Activated CD4-positive, alpha-beta T cell treated with anti-CD3 and anti-CD28 coated beads for 36 hours (primary cell): ENCODE measurements at regions not wholly inside any gene's neighbourhood (a gene's known extent, or its start where the extent isn't known, plus 50 kb on each side); places are given as distances from the start of the nearest gene placed in this dataset.
A peak's percentile ranks its signal among the peaks of the same experiment; 100 is the strongest.
"Not testable (repeated sequence)": the region's sequence is repeated elsewhere in the genome, so short reads cannot be mapped to it uniquely, and the experiment has no call there.

ENCODE experiments used
- ATAC-seq: fragments of 200-7000 bp; cut with Tn5 transposase; one replicate; pipeline ENCODE4 v1.10.0; 2021; ENCODE audit warnings: mild to moderate bottlenecking, moderate library complexity
- CTCF ChIA-PET: fragments of 350-600 bp; sonication (Branson Sonifier 250); formaldehyde crosslinking; loops from one replicate; lab custom pipeline; 2021; ENCODE audit warnings: antibody characterized with exemption; lab: Charles Lee
- POLR2A ChIA-PET: fragments of 350-600 bp; sonication (Branson Sonifier 250); formaldehyde crosslinking; loops from one replicate; lab custom pipeline; 2021; ENCODE audit warnings: antibody characterized with exemption, inconsistent platforms; lab: Charles Lee
- DNase-seq: peaks from one replicate; pipeline ENCODE4 v3.0.0-alpha.2; 2020
- H3K27ac Mint-ChIP-seq: one replicate; pipeline ENCODE4 v1.8.0; 2021; ENCODE audit warnings: mixed read lengths
- H3K27me3 Mint-ChIP-seq: one replicate; pipeline ENCODE4 v1.8.0; 2021; ENCODE audit warnings: mixed read lengths
- H3K36me3 Mint-ChIP-seq: one replicate; pipeline ENCODE4 v1.8.0; 2021; ENCODE audit warnings: low read depth, mixed read lengths
- H3K4me1 Mint-ChIP-seq: one replicate; pipeline ENCODE4 v1.8.0; 2021; ENCODE audit warnings: mixed read lengths
- H3K4me3 Mint-ChIP-seq: one replicate; pipeline ENCODE4 v1.8.0; 2021; ENCODE audit warnings: mild to moderate bottlenecking, moderate library complexity, mixed read lengths
- H3K9me3 Mint-ChIP-seq: one replicate; pipeline ENCODE4 v1.8.0; 2021; ENCODE audit warnings: low read depth, mixed read lengths
- intact Hi-C, 2 experiments: fragments of 100-400 bp; cut with DNase I in 1 of 2; cut with micrococcal nuclease in 1 of 2; formaldehyde crosslinking; loops; one replicate each; pipeline versions ENCODE4 v1.14.2 to v1.15.1; 2022 to 2024; cut with DNase I, micrococcal nuclease

- no peaks in the 10 kb centered on the region for H3K9me3 Mint-ChIP-seq
- ChIA-PET CTCF (interaction anchor here (1.5 kb wide), 1 partner anchor 8 kb away, joined by 3 read pairs; no protein-coding TSS in a partner anchor), POLR2A (no interaction called here)
- DNase-seq (no peak), ATAC-seq (no peak)
- no peaks in the 10 kb centered on the region for H3K36me3 Mint-ChIP-seq
- no peak overlapping the region for H3K27ac Mint-ChIP-seq
- H3K27me3 Mint-ChIP-seq = no peaks in the 10 kb centered on the region
- no peak overlapping the region for H3K4me3 Mint-ChIP-seq
- no peaks in the 10 kb centered on the region for H3K4me1 Mint-ChIP-seq
- intact Hi-C loops = no loop called here
These were observed 234.3 kb downstream of the SHOX2 start for GRCh38 chr3:157871838-157872460.

GRCh38 chr3:157871248-157871647 is 235.0 kb downstream of the SHOX2 start:
- Mint-ChIP-seq H3K4me3 (no peak overlapping the region), H3K4me1 (no peaks in the 10 kb centered on the region), H3K36me3 (no peaks in the 10 kb centered on the region), H3K9me3 (no peaks in the 10 kb centered on the region), H3K27ac (no peak overlapping the region), H3K27me3 (no peaks in the 10 kb centered on the region)
- no peak for DNase-seq
- ChIA-PET CTCF (no interaction called here), POLR2A (interaction anchor here (0.6 kb wide), 1 partner anchor 24 kb away, joined by 4 read pairs; no protein-coding TSS in a partner anchor)
- intact Hi-C loops = no loop called here
- no peak for ATAC-seq

- no peaks in the 10 kb centered on the region for H3K36me3 Mint-ChIP-seq
- no peaks in the 10 kb centered on the region for H3K4me1 Mint-ChIP-seq
- no peak overlapping the region for H3K4me3 Mint-ChIP-seq
- ATAC-seq = no peak
- intact Hi-C loops = loop anchor here (5.0 to 10.0 kb wide), 2 partner anchors 563 to 666 kb away; no protein-coding TSS in a partner anchor
- no peaks in the 10 kb centered on the region for H3K9me3 Mint-ChIP-seq
- no peak overlapping the region for H3K27ac Mint-ChIP-seq
- ChIA-PET CTCF (no interaction called here), POLR2A (no interaction called here)
- no peak for DNase-seq
- H3K27me3 Mint-ChIP-seq = no peaks in the 10 kb centered on the region
These were observed 237.3 kb downstream of the SHOX2 start for GRCh38 chr3:157868946-157869345.

GRCh38 chr3:157868196-157868595 is 238.0 kb downstream of the SHOX2 start:
- Mint-ChIP-seq H3K27ac (no peak overlapping the region), H3K4me3 (no peak overlapping the region), H3K36me3 (no peaks in the 10 kb centered on the region), H3K9me3 (no peaks in the 10 kb centered on the region), H3K27me3 (no peaks in the 10 kb centered on the region), H3K4me1 (no peaks in the 10 kb centered on the region)
- DNase-seq (no peak), ATAC-seq (no peak)
- intact Hi-C loops = loop anchor here (5.0 to 10.0 kb wide), 2 partner anchors 564 to 667 kb away; no protein-coding TSS in a partner anchor
- ChIA-PET CTCF (no interaction called here), POLR2A (no interaction called here)

- Mint-ChIP-seq H3K36me3 (no peaks in the 10 kb centered on the region), H3K27ac (no peak overlapping the region), H3K4me3 (no peak overlapping the region), H3K27me3 (no peaks in the 10 kb centered on the region), H3K4me1 (no peaks in the 10 kb centered on the region), H3K9me3 (no peaks in the 10 kb centered on the region)
- intact Hi-C loops = loop anchor here (1.0 to 10.0 kb wide), 4 partner anchors 447 to 669 kb away; no protein-coding TSS in a partner anchor
- DNase-seq (peak; percentile 73), ATAC-seq (peak; percentile 65)
- POLR2A ChIA-PET = no interaction called here
- CTCF ChIA-PET = interaction anchor here (0.6 to 1.9 kb wide), 8 partner anchors 10 to 668 kb away, joined by 3 to 9 read pairs (median 4); no protein-coding TSS in a partner anchor
These were observed 240.7 kb downstream of the SHOX2 start for GRCh38 chr3:157865352-157866000.

GRCh38 chr3:157861076-157861765 is 245.0 kb downstream of the SHOX2 start:
- H3K27ac Mint-ChIP-seq = no peak overlapping the region
- CTCF ChIA-PET = no interaction called here
- H3K27me3 Mint-ChIP-seq = peaks cover 4% of the 10 kb centered on the region
- intact Hi-C loops = loop anchor here in 1 of 2 experiments (10.0 kb wide), 1 partner anchor 674 kb away; no protein-coding TSS in a partner anchor
- no peaks in the 10 kb centered on the region for H3K4me1 Mint-ChIP-seq
- H3K4me3 Mint-ChIP-seq = no peak overlapping the region
- DNase-seq (no peak), ATAC-seq (no peak)
- no peaks in the 10 kb centered on the region for H3K9me3 Mint-ChIP-seq
- no peaks in the 10 kb centered on the region for H3K36me3 Mint-ChIP-seq
- POLR2A ChIA-PET = no interaction called here

GRCh38 chr3:157859541-157859940 is 246.7 kb downstream of the SHOX2 start:
- no peak for ATAC-seq
- Mint-ChIP-seq H3K4me1 (no peaks in the 10 kb centered on the region), H3K4me3 (no peak overlapping the region), H3K36me3 (no peaks in the 10 kb centered on the region), H3K9me3 (no peaks in the 10 kb centered on the region), H3K27me3 (peaks cover 4% of the 10 kb centered on the region), H3K27ac (no peak overlapping the region)
- ChIA-PET CTCF (interaction anchor here (0.9 kb wide), 1 partner anchor 672 kb away, joined by 3 read pairs; no protein-coding TSS in a partner anchor), POLR2A (no interaction called here)
- intact Hi-C loops = no loop called here
- DNase-seq = no peak

- intact Hi-C loops = no loop called here
- no peaks in the 10 kb centered on the region for H3K36me3 Mint-ChIP-seq
- DNase-seq (no peak), ATAC-seq (no peak)
- H3K4me3 Mint-ChIP-seq = no peak overlapping the region
- CTCF ChIA-PET = no interaction called here
- H3K9me3 Mint-ChIP-seq = no peaks in the 10 kb centered on the region
- POLR2A ChIA-PET = no interaction called here
- H3K4me1 Mint-ChIP-seq = no peaks in the 10 kb centered on the region
- H3K27ac Mint-ChIP-seq = no peak overlapping the region
- H3K27me3 Mint-ChIP-seq = peaks cover 4% of the 10 kb centered on the region
These were observed 247.4 kb downstream of the SHOX2 start for GRCh38 chr3:157858821-157859220.

GRCh38 chr3:157857440-157857839 is 248.8 kb downstream of the SHOX2 start:
- H3K4me3 Mint-ChIP-seq = no peak overlapping the region
- intact Hi-C loops = no loop called here
- POLR2A ChIA-PET = no interaction called here
- H3K27ac Mint-ChIP-seq = no peak overlapping the region
- no peaks in the 10 kb centered on the region for H3K4me1 Mint-ChIP-seq
- no peaks in the 10 kb centered on the region for H3K36me3 Mint-ChIP-seq
- H3K9me3 Mint-ChIP-seq = no peaks in the 10 kb centered on the region
- H3K27me3 Mint-ChIP-seq = peaks cover 4% of the 10 kb centered on the region
- DNase-seq (no peak), ATAC-seq (no peak)
- CTCF ChIA-PET = no interaction called here

GRCh38 chr3:157856078-157856939 is 249.9 kb downstream of the SHOX2 start:
- POLR2A ChIA-PET = no interaction called here
- no peak for DNase-seq
- H3K27ac Mint-ChIP-seq = no peak overlapping the region
- no peaks in the 10 kb centered on the region for H3K4me1 Mint-ChIP-seq
- CTCF ChIA-PET = interaction anchor here (1.6 kb wide), 1 partner anchor 8 kb away, joined by 9 read pairs; no protein-coding TSS in a partner anchor
- no peaks in the 10 kb centered on the region for H3K9me3 Mint-ChIP-seq
- no peak for ATAC-seq
- no peaks in the 10 kb centered on the region for H3K36me3 Mint-ChIP-seq
- intact Hi-C loops = no loop called here
- no peak overlapping the region for H3K4me3 Mint-ChIP-seq
- H3K27me3 Mint-ChIP-seq = peaks cover 4% of the 10 kb centered on the region

- H3K4me3 Mint-ChIP-seq, H3K4me1 Mint-ChIP-seq, H3K27me3 Mint-ChIP-seq, DNase-seq, H3K9me3 Mint-ChIP-seq, intact Hi-C loops, H3K36me3 Mint-ChIP-seq, H3K27ac Mint-ChIP-seq, POLR2A ChIA-PET, ATAC-seq: not testable (repeated sequence)
- CTCF ChIA-PET = interaction anchor here (0.6 kb wide), 1 partner anchor 295 kb away, joined by 3 read pairs; no protein-coding TSS in a partner anchor
These were observed 260.4 kb downstream of the SHOX2 start for GRCh38 chr3:157845839-157846238.
